ENCODE measurements at regions not wholly inside any gene's neighbourhood (a gene's known extent, or its start where the extent isn't known, plus 50 kb on each side); places are given as distances from the start of the nearest gene placed in this dataset.

DNA sequence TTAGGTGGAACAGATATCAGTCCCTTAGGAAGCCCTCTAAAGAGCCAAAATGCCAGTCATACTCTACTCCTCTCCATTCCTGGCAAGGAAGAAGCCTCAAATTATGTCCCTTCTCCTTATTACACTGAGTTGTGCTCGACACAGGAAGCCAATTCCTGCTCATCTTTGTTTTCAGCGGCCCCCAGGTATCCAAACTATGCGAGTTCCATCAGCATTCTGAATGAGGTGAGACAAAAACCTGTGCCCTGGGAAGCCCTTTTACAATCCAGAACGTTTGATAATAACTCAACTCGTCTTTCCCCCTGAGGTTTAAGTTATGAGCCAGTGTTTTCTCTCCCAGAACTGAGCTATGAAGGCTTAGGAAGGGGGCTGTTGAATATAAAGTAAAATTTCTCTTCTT, 580.5 kb downstream of the NXPH1 start:
- TF ChIP-seq CTCF (IDR thresholded peaks at IDR 0.05; ENCODE audit: low read depth, low read length): no peak
- Histone ChIP-seq H3K4me3 (ENCODE audit: low read depth, low read length) (no peak overlapping the region), H3K36me3 (no peaks in the 10 kb centered on the region), H3K27me3 (ENCODE audit: insufficient read depth, low read depth, severe bottlenecking) (no peaks in the 10 kb centered on the region), H3K27ac (no peak overlapping the region), H3K9me3 (ENCODE audit: severe bottlenecking) (peaks cover 2% of the 10 kb centered on the region)
- DNase-seq: no peak

DNA sequence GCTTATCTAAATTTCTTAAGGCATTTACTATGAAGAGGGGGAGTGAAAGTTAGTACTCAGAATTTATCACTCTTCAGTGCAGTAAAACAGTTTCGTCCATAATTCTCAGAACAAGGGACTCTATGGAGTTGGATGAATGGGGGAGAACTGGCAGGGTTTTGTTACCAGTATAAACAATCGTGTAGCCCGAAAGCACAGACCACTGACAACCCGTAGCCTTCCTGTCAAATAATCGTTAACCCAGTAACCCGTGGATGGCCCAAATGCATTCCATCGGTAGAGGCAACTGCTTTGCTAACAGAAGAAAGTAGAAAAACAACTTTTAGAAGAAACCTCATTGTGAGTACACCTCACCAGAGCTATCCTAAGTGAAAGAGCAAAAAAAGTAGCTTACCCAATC, 583.9 kb downstream of the NXPH1 start:
- H3K9me3 ChIP-seq (ENCODE audit: severe bottlenecking): peaks cover 2% of the 10 kb centered on the region
- DNase-seq: no peak
- no peaks in the 10 kb centered on the region for H3K36me3 ChIP-seq
- no peak overlapping the region for H3K4me3 ChIP-seq (ENCODE audit: low read depth, low read length)
- H3K27ac ChIP-seq: no peak overlapping the region
- no peak for TF ChIP-seq CTCF (IDR thresholded peaks at IDR 0.05; ENCODE audit: low read depth, low read length)
- H3K27me3 ChIP-seq (ENCODE audit: insufficient read depth, low read depth, severe bottlenecking): no peaks in the 10 kb centered on the region

- DNase-seq: no peak
- H3K36me3 ChIP-seq: no peaks in the 10 kb centered on the region
- H3K27ac ChIP-seq: no peak overlapping the region
Measured at GRCh38 chr7:9022456-9022855, 589.0 kb downstream of the NXPH1 start.

GRCh38 chr7:9023675-9024294, 590.4 kb downstream of the NXPH1 start:
- Histone ChIP-seq H3K4me3 (ENCODE audit: low read depth, low read length) (no peak overlapping the region), H3K27me3 (ENCODE audit: insufficient read depth, low read depth, severe bottlenecking) (no peaks in the 10 kb centered on the region), H3K36me3 (no peaks in the 10 kb centered on the region), H3K9me3 (ENCODE audit: severe bottlenecking) (no peaks in the 10 kb centered on the region), H3K27ac (no peak overlapping the region)
- no peak for TF ChIP-seq CTCF (IDR thresholded peaks at IDR 0.05; ENCODE audit: low read depth, low read length)
- no peak for DNase-seq

More at GRCh38 chr7:9022456-9022855, 589.0 kb downstream of the NXPH1 start:
- Histone ChIP-seq H3K9me3 (ENCODE audit: severe bottlenecking) (no peaks in the 10 kb centered on the region), H3K27me3 (ENCODE audit: insufficient read depth, low read depth, severe bottlenecking) (no peaks in the 10 kb centered on the region), H3K4me3 (ENCODE audit: low read depth, low read length) (no peak overlapping the region)
- TF ChIP-seq CTCF (IDR thresholded peaks at IDR 0.05; ENCODE audit: low read depth, low read length): no peak

GRCh38 chr7:9026121-9026520, 592.7 kb downstream of the NXPH1 start:
- no peak overlapping the region for H3K27ac ChIP-seq
- H3K36me3 ChIP-seq: no peaks in the 10 kb centered on the region
- no peak for DNase-seq
- H3K9me3 ChIP-seq (ENCODE audit: severe bottlenecking): no peaks in the 10 kb centered on the region
- TF ChIP-seq CTCF (IDR thresholded peaks at IDR 0.05; ENCODE audit: low read depth, low read length): no peak
- H3K4me3 ChIP-seq (ENCODE audit: low read depth, low read length): no peak overlapping the region
- no peaks in the 10 kb centered on the region for H3K27me3 ChIP-seq (ENCODE audit: insufficient read depth, low read depth, severe bottlenecking)

DNA sequence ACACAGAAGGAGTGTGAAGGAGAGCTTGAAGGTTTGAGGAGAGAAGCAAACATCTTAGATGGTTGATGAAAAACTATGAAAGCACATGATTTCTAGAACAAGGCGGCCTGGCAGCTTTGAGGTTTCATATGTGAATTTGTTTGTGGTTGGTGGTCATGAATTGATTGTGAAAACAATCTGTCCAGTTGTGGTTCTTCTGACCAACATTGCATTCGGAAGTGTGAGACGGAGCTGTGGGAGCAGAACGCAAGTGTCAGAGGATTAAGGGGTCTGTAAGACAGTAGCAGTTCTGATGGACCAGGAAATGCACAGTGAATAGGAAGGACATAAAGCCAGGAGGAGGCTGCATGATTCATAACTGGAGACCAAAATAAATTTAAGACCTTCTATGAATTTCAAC, 594.6 kb downstream of the NXPH1 start:
- no peak for TF ChIP-seq CTCF (IDR thresholded peaks at IDR 0.05; ENCODE audit: low read depth, low read length)
- no peaks in the 10 kb centered on the region for H3K9me3 ChIP-seq (ENCODE audit: severe bottlenecking)
- no peak overlapping the region for H3K27ac ChIP-seq
- no peaks in the 10 kb centered on the region for H3K36me3 ChIP-seq
- no peak for DNase-seq
- H3K27me3 ChIP-seq (ENCODE audit: insufficient read depth, low read depth, severe bottlenecking): no peaks in the 10 kb centered on the region
- no peak overlapping the region for H3K4me3 ChIP-seq (ENCODE audit: low read depth, low read length)
